ENCODE measurements at regions not wholly inside any gene's neighbourhood (a gene's known extent, or its start where the extent isn't known, plus 50 kb on each side); places are given as distances from the start of the nearest gene placed in this dataset.

- TF ChIP-seq CTCF (conservative IDR thresholded peaks at IDR 0.05; ENCODE audit: low read depth in 2 of 2) (no peak), POLR2AphosphoS5 (IDR thresholded peaks at IDR 0.05; ENCODE audit: low read depth) (no peak), STAT1 (IDR thresholded peaks at IDR 0.05; ENCODE audit: unreplicated experiment) (no peak), EZH2 (IDR thresholded peaks at IDR 0.05; ENCODE audit: low read depth, unreplicated experiment) (no peak), REST (IDR thresholded peaks at IDR 0.05; ENCODE audit: unreplicated experiment) (no peak), ETS1 (IDR thresholded peaks at IDR 0.05) (no peak)
Measured at GRCh38 chr6:144954241-144954556, 669.1 kb downstream of the UTRN start (continued).

GRCh38 chr6:144955392-144955791, 670.3 kb downstream of the UTRN start:
- Histone ChIP-seq H2AFZ (no peak overlapping the region; the same call in 1 of the 2 replicates), H3K4me1 (ENCODE audit: insufficient read depth) (peaks cover 33% of the 10 kb centered on the region), H3K79me2 (replicated peaks; ENCODE audit: insufficient read depth) (no peaks in the 10 kb centered on the region), H3K9me2 (ENCODE audit: insufficient read depth) (peaks cover 14% of the 10 kb centered on the region), H3K4me3 (no peak overlapping the region), H3K27me3 (ENCODE audit: insufficient read depth) (no peaks in the 10 kb centered on the region), H4K20me1 (replicated peaks; ENCODE audit: insufficient read depth) (no peaks in the 10 kb centered on the region), H3K36me3 (ENCODE audit: insufficient read depth) (no peaks in the 10 kb centered on the region), H3F3A (replicated peaks; ENCODE audit: low read depth) (no peaks in the 10 kb centered on the region), H3K4me2 (no peak overlapping the region), H3K27ac (ENCODE audit: low read depth) (no peak overlapping the region)
- ATAC-seq (no peak), DNase-seq (ENCODE audit: low spot score) (no peak)
- H3K27me3 Mint-ChIP-seq (ENCODE audit: insufficient read depth, low read depth, poor library complexity): peaks cover 9% of the 10 kb centered on the region
- H3K9me3 Mint-ChIP-seq: no peaks in the 10 kb centered on the region; the same call in 2 of the 3 replicates
- H3K36me3 Mint-ChIP-seq (ENCODE audit: low read depth): peaks cover 3% of the 10 kb centered on the region; the same call in 2 of the 3 replicates
- peaks cover 39% of the 10 kb centered on the region for H3K4me1 Mint-ChIP-seq
- no peak overlapping the region for H3K4me3 Mint-ChIP-seq
- H3K27ac Mint-ChIP-seq: no peak overlapping the region
- no peak for TF ChIP-seq ZNF462 (CRISPR knock-in tag; IDR thresholded peaks at IDR 0.05)
- TF ChIP-seq CTCF (conservative IDR thresholded peaks at IDR 0.05; ENCODE audit: low read depth in 2 of 2): no peak
- no peak for TF ChIP-seq POLR2AphosphoS5 (IDR thresholded peaks at IDR 0.05; ENCODE audit: low read depth)
- TF ChIP-seq NANOG (IDR thresholded peaks at IDR 0.05; ENCODE audit: borderline replicate concordance): no peak
- no peak for TF ChIP-seq EZH2 (IDR thresholded peaks at IDR 0.05; ENCODE audit: low read depth, unreplicated experiment)
- TF ChIP-seq JUNB (IDR thresholded peaks at IDR 0.05; ENCODE audit: unreplicated experiment): no peak
- TF ChIP-seq EZH2phosphoT487 (IDR thresholded peaks at IDR 0.05; ENCODE audit: unreplicated experiment): no peak

Data from GM23338 (cell line).